Stimulated activated naive B cell treated with anti-CD40 and anti-IgM and Interleukin-4, amounts not matched to agents 10 μg/mL and 1 μg/mL and 100 μg/mL, for 72 hours (primary cell): ENCODE measurements at regions not wholly inside any gene's neighbourhood (a gene's known extent, or its start where the extent isn't known, plus 50 kb on each side); places are given as distances from the start of the nearest gene placed in this dataset.
A peak's percentile ranks its signal among the peaks of the same experiment; 100 is the strongest.

ENCODE experiments used
- ATAC-seq, 2 donors: fragments of 150-1000 bp; cut with Tn5 transposase; replicated peaks; 2 replicates each; pipeline ENCODE4 v1.10.0; 2021; ENCODE audit warnings: moderate library complexity in 1 of 2
- DNase-seq: peaks from one replicate; pipeline ENCODE4 v3.0.0; 2021
- H3K27ac Mint-ChIP-seq: one replicate; pipeline ENCODE4 v1.8.0; 2022; ENCODE audit warnings: mild to moderate bottlenecking, mixed read lengths
- H3K27me3 Mint-ChIP-seq, 2 donors: one replicate each; pipeline ENCODE4 v1.8.0; 2022; ENCODE audit warnings: mixed read lengths in 2 of 2
- H3K36me3 Mint-ChIP-seq, 2 donors: one replicate each; pipeline ENCODE4 v1.8.0; 2022; ENCODE audit warnings: mixed read lengths in 2 of 2, mild to moderate bottlenecking in 1 of 2
- H3K4me1 Mint-ChIP-seq, 2 donors: one replicate each; pipeline ENCODE4 v1.8.0; 2022; ENCODE audit warnings: mixed read lengths in 2 of 2, mild to moderate bottlenecking in 1 of 2
- H3K4me3 Mint-ChIP-seq, 2 donors: one replicate each; pipeline ENCODE4 v1.8.0; 2022; ENCODE audit warnings: mild to moderate bottlenecking in 2 of 2, mixed read lengths in 2 of 2, moderate library complexity in 1 of 2
- H3K9me3 Mint-ChIP-seq, 2 donors: one replicate each; pipeline ENCODE4 v1.8.0; 2022; ENCODE audit warnings: mixed read lengths in 2 of 2, mild to moderate bottlenecking in 1 of 2

GRCh38 chr1:200306944-200307754 lies 102.7 kb downstream of the ZNF281 start:
- Mint-ChIP-seq H3K27ac (peak overlapping the region; percentile 90), H3K27me3 (no peaks in the 10 kb centered on the region), H3K36me3 (no peaks in the 10 kb centered on the region), H3K4me1 (peaks cover 40 to 80% of the 10 kb centered on the region in 2 donors), H3K9me3 (no peaks in the 10 kb centered on the region), H3K4me3 (peak overlapping the region; percentile 81 to 82)
- DNase-seq (no peak), ATAC-seq (peak; percentile 68 to 77)

GRCh38 chr1:200305806-200306205 lies 104.0 kb downstream of the ZNF281 start:
- H3K4me3 Mint-ChIP-seq: peak overlapping the region; percentile 4 to 19
- no peak overlapping the region for H3K27ac Mint-ChIP-seq
- no peaks in the 10 kb centered on the region for H3K36me3 Mint-ChIP-seq
- H3K9me3 Mint-ChIP-seq: no peaks in the 10 kb centered on the region
- no peak for DNase-seq
- ATAC-seq: peak; percentile 49 to 59
- H3K4me1 Mint-ChIP-seq: peaks cover 39 to 74% of the 10 kb centered on the region in 2 donors
- no peaks in the 10 kb centered on the region for H3K27me3 Mint-ChIP-seq

- ATAC-seq: no peak
- Mint-ChIP-seq H3K4me1 (peaks cover 36 to 66% of the 10 kb centered on the region in 2 donors), H3K27ac (no peak overlapping the region), H3K36me3 (no peaks in the 10 kb centered on the region), H3K9me3 (no peaks in the 10 kb centered on the region), H3K27me3 (peaks cover 5 to 6% of the 10 kb centered on the region in 2 donors), H3K4me3 (no peak overlapping the region)
- DNase-seq: no peak
Observed at GRCh38 chr1:200304171-200304570, 105.7 kb downstream of the ZNF281 start.

- ATAC-seq (no peak), DNase-seq (no peak)
- Mint-ChIP-seq H3K27me3 (peaks cover 5 to 6% of the 10 kb centered on the region in 2 donors), H3K4me3 (peak overlapping the region; percentile 86 to 87), H3K4me1 (peaks cover 30 to 53% of the 10 kb centered on the region in 2 donors), H3K27ac (peak overlapping the region; percentile 63), H3K36me3 (no peaks in the 10 kb centered on the region), H3K9me3 (no peaks in the 10 kb centered on the region)
Observed at GRCh38 chr1:200302921-200303290, 106.9 kb downstream of the ZNF281 start.

GRCh38 chr1:200302192-200302920 lies 107.5 kb downstream of the ZNF281 start:
- DNase-seq (peak; percentile 29), ATAC-seq (peak; percentile 56 to 57)
- H3K27me3 Mint-ChIP-seq: peaks cover 5 to 6% of the 10 kb centered on the region in 2 donors
- H3K9me3 Mint-ChIP-seq: no peaks in the 10 kb centered on the region
- no peaks in the 10 kb centered on the region for H3K36me3 Mint-ChIP-seq
- peaks cover 27 to 47% of the 10 kb centered on the region in 2 donors for H3K4me1 Mint-ChIP-seq
- H3K27ac Mint-ChIP-seq: peak overlapping the region; percentile 63
- H3K4me3 Mint-ChIP-seq: peak overlapping the region; percentile 86 to 87

DNA sequence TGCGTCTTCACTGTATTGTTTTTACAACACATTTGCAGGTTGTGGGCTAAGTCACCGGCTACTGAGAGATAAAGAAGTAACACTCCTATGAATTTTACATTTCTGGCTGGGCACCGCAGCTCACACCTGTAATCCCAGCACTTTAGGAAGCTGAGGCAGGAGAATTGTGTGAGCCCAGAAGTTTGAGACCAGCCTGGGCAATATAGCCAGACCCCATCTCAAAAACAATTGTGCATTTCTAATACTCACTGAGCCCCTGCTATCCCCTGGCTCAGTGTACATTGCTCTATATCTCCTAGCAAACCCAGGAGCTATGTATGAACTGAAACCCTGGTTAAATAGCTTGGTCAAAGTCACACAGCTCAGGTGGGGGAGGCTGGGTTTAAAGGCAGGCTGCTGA lies 108.7 kb downstream of the ZNF281 start:
- H3K27me3 Mint-ChIP-seq: peaks cover 5 to 6% of the 10 kb centered on the region in 2 donors
- ATAC-seq: no peak
- no peaks in the 10 kb centered on the region for H3K36me3 Mint-ChIP-seq
- no peak overlapping the region for H3K4me3 Mint-ChIP-seq
- peaks cover 24 to 35% of the 10 kb centered on the region in 2 donors for H3K4me1 Mint-ChIP-seq
- H3K9me3 Mint-ChIP-seq: no peaks in the 10 kb centered on the region
- no peak for DNase-seq
- H3K27ac Mint-ChIP-seq: no peak overlapping the region

GRCh38 chr1:200299571-200299970 lies 110.3 kb downstream of the ZNF281 start:
- H3K4me3 Mint-ChIP-seq: no peak overlapping the region
- H3K9me3 Mint-ChIP-seq: no peaks in the 10 kb centered on the region
- no peak for ATAC-seq
- peaks cover 5 to 6% of the 10 kb centered on the region in 2 donors for H3K27me3 Mint-ChIP-seq
- DNase-seq: no peak
- peaks cover 14 to 21% of the 10 kb centered on the region in 2 donors for H3K4me1 Mint-ChIP-seq
- H3K36me3 Mint-ChIP-seq: no peaks in the 10 kb centered on the region
- no peak overlapping the region for H3K27ac Mint-ChIP-seq

DNA sequence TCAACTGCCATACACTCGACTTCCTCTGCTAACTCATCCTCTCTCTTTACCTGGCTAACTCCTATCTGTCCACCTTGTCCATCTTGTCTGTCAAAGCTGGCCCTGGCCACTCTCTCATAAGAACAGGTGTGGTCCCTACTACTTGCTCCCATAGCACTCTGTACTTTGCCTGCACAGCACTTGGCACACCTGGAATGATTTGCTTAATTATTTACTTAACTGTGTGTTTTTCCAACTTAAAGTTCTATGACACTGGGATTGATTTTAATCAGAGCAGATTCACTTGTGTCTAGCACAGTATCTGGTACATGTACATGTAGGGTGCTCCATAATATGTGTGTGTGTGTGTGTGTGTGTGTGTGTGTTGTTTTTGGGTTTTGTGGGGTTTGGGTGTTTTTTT lies 111.6 kb downstream of the ZNF281 start:
- Mint-ChIP-seq H3K4me1 (peaks cover 14 to 15% of the 10 kb centered on the region in 2 donors), H3K9me3 (no peaks in the 10 kb centered on the region), H3K27ac (no peak overlapping the region), H3K4me3 (no peak overlapping the region), H3K36me3 (no peaks in the 10 kb centered on the region), H3K27me3 (peaks cover 5 to 6% of the 10 kb centered on the region in 2 donors)
- no peak for ATAC-seq
- DNase-seq: no peak

DNA sequence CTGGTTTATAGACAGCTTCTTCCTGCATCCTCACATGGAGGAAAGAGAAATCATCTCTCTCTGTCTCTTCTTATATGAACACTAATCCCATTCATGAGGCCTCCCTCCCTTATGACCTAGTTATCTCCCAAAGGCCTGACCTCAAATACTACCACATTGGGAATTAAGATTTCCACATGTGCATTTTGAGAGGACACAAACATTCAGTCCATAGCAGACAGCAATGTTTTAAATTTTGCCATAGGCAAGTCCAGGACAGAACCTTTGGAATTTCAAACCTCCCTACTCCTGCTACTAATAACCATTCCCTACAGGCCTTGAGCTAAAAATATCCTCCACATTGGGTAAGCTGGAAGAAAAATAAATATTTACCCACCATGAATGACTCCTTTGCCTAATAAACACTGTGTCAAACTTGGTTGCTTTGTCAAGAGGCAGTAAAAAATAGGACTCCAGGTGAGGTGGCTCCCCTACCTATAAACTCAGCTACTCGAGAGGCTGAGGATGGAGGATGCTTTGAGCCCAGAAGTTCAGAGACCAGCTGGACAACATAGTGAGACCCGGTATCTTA lies 113.7 kb downstream of the ZNF281 start:
- ATAC-seq (no peak), DNase-seq (no peak)
- H3K36me3 Mint-ChIP-seq: no peaks in the 10 kb centered on the region
- H3K4me3 Mint-ChIP-seq: no peak overlapping the region
- H3K4me1 Mint-ChIP-seq: peaks cover 7 to 8% of the 10 kb centered on the region in 2 donors
- H3K27me3 Mint-ChIP-seq: peaks cover 5 to 6% of the 10 kb centered on the region in 2 donors
- no peaks in the 10 kb centered on the region for H3K9me3 Mint-ChIP-seq
- no peak overlapping the region for H3K27ac Mint-ChIP-seq

DNA sequence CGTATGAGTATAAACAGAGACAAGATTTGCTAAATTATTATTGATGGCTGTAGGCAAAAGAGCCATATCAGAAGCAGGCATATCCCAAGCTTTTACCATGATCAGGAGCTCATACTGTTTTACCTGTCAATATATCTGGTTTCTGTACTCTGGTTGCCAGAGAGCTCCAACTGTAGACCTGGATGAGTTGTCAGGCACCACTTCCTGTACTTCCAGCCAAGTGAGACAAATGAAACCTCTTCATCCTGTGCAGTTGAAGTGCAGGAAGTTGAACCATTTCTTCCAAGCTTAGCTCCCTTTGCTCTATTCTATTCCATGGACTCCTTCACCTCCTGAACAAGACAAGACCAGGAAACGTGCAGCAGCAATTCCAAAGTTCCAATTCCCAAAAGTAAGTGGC lies 115.6 kb downstream of the ZNF281 start:
- peaks cover 9 to 12% of the 10 kb centered on the region in 2 donors for H3K4me1 Mint-ChIP-seq
- no peaks in the 10 kb centered on the region for H3K9me3 Mint-ChIP-seq
- no peak overlapping the region for H3K4me3 Mint-ChIP-seq
- no peaks in the 10 kb centered on the region for H3K36me3 Mint-ChIP-seq
- no peak overlapping the region for H3K27ac Mint-ChIP-seq
- no peak for DNase-seq
- H3K27me3 Mint-ChIP-seq: no peaks in the 10 kb centered on the region
- no peak for ATAC-seq

DNA sequence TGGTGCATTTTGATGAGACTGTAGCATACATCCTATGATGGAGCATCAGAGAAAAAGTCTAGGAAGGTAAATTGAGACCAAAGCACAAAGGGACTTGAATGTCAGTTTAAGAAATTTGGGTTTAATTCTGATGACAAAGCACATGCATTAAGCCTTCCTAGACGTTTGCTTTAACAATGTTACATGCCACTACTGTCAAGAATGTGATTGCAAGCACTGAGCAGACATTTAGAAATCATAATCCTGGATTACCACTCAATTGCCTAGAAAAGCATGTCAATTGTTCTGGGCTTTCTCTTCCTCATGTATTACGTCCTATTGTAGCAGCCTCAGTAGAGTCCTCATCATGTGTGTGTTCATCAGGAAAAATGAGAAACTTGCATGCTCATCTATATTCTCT lies 117.1 kb downstream of the ZNF281 start:
- Mint-ChIP-seq H3K27me3 (no peaks in the 10 kb centered on the region), H3K4me1 (peaks cover 9 to 13% of the 10 kb centered on the region in 2 donors), H3K36me3 (no peaks in the 10 kb centered on the region), H3K9me3 (no peaks in the 10 kb centered on the region), H3K4me3 (no peak overlapping the region), H3K27ac (no peak overlapping the region)
- ATAC-seq (no peak), DNase-seq (no peak)

DNA sequence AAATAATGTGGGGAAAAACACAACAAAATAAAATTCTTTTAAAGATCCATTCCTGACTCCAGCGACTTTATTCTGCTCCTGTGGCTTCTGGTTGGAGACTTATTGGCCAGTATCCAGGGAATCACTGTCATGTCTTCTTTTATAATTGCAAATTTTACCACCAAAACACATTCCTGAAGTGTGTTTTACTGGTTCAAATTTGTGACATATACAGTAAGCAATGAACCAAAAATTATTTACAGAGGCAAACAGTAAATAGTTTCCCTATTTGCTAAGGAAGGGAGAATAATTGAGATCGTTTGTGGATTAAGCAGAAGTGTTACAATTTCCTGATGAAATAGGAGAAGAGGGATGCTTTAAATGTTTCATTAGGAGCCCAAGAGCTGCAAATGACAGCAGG lies 118.7 kb downstream of the ZNF281 start:
- ATAC-seq (no peak), DNase-seq (no peak)
- Mint-ChIP-seq H3K4me3 (no peak overlapping the region), H3K27me3 (no peaks in the 10 kb centered on the region), H3K4me1 (peaks cover 10 to 28% of the 10 kb centered on the region in 2 donors), H3K36me3 (no peaks in the 10 kb centered on the region), H3K27ac (no peak overlapping the region), H3K9me3 (peaks cover 0 to 1% of the 10 kb centered on the region in 2 donors)

DNA sequence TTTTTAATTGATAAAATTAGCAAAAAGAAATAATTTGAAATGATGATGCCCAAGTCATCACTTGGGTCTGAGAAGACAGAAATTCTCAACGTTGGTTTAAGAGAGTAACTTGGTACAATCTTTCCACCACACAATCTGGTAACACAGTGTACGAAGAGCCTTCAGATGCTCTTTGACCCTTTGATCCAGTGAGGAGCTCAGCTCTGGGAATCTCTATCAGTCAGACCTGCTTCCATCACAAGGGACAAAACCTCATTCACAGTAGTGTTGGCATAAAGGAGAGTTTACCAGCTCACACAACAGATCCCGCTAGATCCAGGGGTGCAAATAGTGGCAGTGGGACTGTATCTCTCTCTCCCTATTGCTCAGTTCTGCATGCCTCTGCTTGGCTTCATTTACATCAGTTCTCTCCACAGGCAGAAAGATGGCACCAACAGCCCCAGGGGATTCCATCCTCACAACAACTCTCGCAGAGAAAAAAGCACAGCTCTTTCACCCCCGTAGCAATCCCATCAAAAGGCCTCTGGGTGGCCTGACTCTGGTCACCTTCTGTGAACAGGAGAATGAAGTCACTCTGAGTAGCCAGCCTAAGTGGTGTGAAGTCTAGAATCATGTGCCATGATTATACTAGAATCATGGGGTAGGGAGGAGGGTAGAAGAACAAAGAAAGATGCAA lies 119.7 kb downstream of the ZNF281 start:
- Mint-ChIP-seq H3K27me3 (no peaks in the 10 kb centered on the region), H3K9me3 (peaks cover 0 to 2% of the 10 kb centered on the region in 2 donors), H3K4me3 (no peak overlapping the region), H3K4me1 (peaks cover 17 to 37% of the 10 kb centered on the region in 2 donors), H3K36me3 (no peaks in the 10 kb centered on the region), H3K27ac (no peak overlapping the region)
- ATAC-seq (peak; percentile 50 to 55), DNase-seq (no peak)

GRCh38 chr1:200288226-200288625 lies 121.6 kb downstream of the ZNF281 start:
- no peak overlapping the region for H3K27ac Mint-ChIP-seq
- no peak overlapping the region for H3K4me3 Mint-ChIP-seq
- peaks cover 12 to 39% of the 10 kb centered on the region in 2 donors for H3K4me1 Mint-ChIP-seq
- DNase-seq: no peak
- peaks cover 0 to 5% of the 10 kb centered on the region in 2 donors for H3K9me3 Mint-ChIP-seq
- no peak for ATAC-seq
- H3K27me3 Mint-ChIP-seq: no peaks in the 10 kb centered on the region
- H3K36me3 Mint-ChIP-seq: no peaks in the 10 kb centered on the region
